ENCODE measurements at regions not wholly inside any gene's neighbourhood (a gene's known extent, or its start where the extent isn't known, plus 50 kb on each side); places are given as distances from the start of the nearest gene placed in this dataset.

DNA sequence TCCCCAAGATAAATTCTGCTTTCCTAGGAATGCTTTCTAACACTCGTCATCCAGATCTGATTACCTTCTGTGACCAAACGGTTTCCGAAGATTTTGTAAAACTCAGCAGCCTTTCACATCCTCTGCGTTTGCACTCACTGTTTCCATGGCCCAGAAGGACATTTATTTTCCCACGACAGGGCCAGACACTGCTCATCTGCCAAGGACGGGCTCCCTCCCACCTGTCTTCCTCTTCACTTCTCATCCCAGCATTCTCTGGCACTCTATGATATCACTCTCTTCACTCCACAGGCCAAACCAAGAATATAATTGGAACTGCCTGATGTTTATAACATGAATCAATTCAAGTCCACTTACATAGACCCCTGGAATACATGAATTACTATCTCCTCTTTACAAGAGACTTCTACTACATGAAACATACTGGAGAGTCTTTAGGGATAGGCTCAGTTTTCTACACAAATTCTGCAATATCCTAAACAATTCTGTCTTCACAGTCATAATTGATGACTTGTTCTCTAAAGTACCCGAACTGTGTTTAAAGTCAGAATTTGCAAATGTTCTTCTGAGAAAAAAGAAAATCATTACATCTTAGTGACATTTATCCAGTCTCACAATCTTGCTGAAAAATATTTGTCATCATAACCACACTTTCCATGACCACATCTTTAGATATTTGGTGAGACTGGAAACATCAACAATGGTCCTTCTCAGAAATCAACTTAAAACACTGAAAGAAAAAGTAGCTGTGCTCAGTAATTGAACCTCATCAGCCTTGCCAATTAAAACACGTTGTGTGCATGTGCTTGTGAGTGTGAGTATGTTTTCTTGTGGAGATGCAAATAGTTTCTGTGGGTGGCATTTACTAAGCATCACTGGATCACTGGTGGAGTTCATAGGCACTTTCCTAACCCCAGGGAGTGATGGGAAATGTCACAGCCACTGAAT is 79.5 kb upstream of the PRSS58 start:
- intact Hi-C loops (cut with DNase I): no loop called here
- Histone ChIP-seq H3K4me1 (no peaks in the 10 kb centered on the region), H3K36me3 (no peaks in the 10 kb centered on the region), H3K27ac (no peak overlapping the region), H3K27me3 (no peaks in the 10 kb centered on the region), H3K4me3 (no peak overlapping the region), H3K9me3 (no peaks in the 10 kb centered on the region)
- no peak for DNase-seq (ENCODE audit: low spot score in 2 of 2)
- no peak for TF ChIP-seq CTCF (IDR thresholded peaks at IDR 0.05)

DNA sequence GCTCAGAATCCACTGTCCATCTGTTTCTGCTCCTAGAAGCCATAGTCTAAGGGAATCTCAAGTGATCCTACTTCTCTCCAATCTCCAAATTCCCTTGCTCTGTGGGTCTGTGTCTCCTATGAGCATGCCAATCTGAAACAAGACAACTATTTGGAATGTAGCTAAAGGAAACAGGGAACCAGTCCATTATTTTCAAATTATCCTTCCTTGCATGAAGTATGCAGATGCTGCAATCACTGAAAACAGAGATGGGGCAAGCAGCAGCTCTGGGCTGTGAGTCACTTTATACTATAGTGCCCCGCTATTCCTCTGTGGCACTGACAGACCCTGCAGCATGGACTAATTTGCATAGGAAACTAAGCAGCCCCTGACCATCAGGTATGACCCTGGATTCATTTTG is 76.9 kb upstream of the PRSS58 start:
- Histone ChIP-seq H3K4me1 (no peaks in the 10 kb centered on the region), H3K27ac (no peak overlapping the region), H3K4me3 (no peak overlapping the region), H3K36me3 (no peaks in the 10 kb centered on the region), H3K9me3 (no peaks in the 10 kb centered on the region), H3K27me3 (no peaks in the 10 kb centered on the region)
- intact Hi-C loops (cut with DNase I): no loop called here
- TF ChIP-seq CTCF (IDR thresholded peaks at IDR 0.05): no peak
- DNase-seq (ENCODE audit: low spot score in 2 of 2): no peak

GRCh38 chr7:142334236-142334635 is 76.4 kb upstream of the PRSS58 start:
- no peaks in the 10 kb centered on the region for H3K27me3 ChIP-seq
- no peaks in the 10 kb centered on the region for H3K9me3 ChIP-seq
- intact Hi-C loops (cut with DNase I): no loop called here
- no peak for DNase-seq (ENCODE audit: low spot score in 2 of 2)
- H3K36me3 ChIP-seq: no peaks in the 10 kb centered on the region
- no peak for TF ChIP-seq CTCF (IDR thresholded peaks at IDR 0.05)
- no peak overlapping the region for H3K4me3 ChIP-seq
- H3K4me1 ChIP-seq: no peaks in the 10 kb centered on the region
- no peak overlapping the region for H3K27ac ChIP-seq

DNA sequence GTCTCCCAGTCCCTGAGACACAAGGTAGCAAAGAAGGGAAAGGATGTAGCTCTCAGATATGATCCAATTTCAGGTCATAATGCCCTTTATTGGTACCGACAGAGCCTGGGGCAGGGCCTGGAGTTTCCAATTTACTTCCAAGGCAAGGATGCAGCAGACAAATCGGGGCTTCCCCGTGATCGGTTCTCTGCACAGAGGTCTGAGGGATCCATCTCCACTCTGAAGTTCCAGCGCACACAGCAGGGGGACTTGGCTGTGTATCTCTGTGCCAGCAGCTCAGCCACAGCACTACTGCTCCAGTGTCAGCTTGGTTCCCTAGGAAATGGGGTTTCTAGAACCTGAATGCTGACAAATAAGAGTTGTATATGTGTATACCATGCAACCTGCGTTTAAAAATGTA is 74.6 kb upstream of the PRSS58 start:
- intact Hi-C loops (cut with DNase I): no loop called here
- no peaks in the 10 kb centered on the region for H3K4me1 ChIP-seq
- H3K9me3 ChIP-seq: no peaks in the 10 kb centered on the region
- no peak for DNase-seq (ENCODE audit: low spot score in 2 of 2)
- TF ChIP-seq CTCF (IDR thresholded peaks at IDR 0.05): no peak
- no peak overlapping the region for H3K4me3 ChIP-seq
- no peaks in the 10 kb centered on the region for H3K36me3 ChIP-seq
- H3K27ac ChIP-seq: no peak overlapping the region
- no peaks in the 10 kb centered on the region for H3K27me3 ChIP-seq

- no peak overlapping the region for H3K27ac ChIP-seq
- H3K4me3 ChIP-seq: no peak overlapping the region
- no peak for DNase-seq (ENCODE audit: low spot score in 2 of 2)
- no peaks in the 10 kb centered on the region for H3K9me3 ChIP-seq
- TF ChIP-seq CTCF (IDR thresholded peaks at IDR 0.05): no peak
- H3K4me1 ChIP-seq: no peaks in the 10 kb centered on the region
- H3K36me3 ChIP-seq: no peaks in the 10 kb centered on the region
- H3K27me3 ChIP-seq: no peaks in the 10 kb centered on the region
- intact Hi-C loops (cut with DNase I): no loop called here
Observed at GRCh38 chr7:142331941-142332340, 74.1 kb upstream of the PRSS58 start.

Measured in ascending aorta (tissue), 2 donors.